ENCODE measurements at regions not wholly inside any gene's neighbourhood (a gene's known extent, or its start where the extent isn't known, plus 50 kb on each side); places are given as distances from the start of the nearest gene placed in this dataset.

DNA sequence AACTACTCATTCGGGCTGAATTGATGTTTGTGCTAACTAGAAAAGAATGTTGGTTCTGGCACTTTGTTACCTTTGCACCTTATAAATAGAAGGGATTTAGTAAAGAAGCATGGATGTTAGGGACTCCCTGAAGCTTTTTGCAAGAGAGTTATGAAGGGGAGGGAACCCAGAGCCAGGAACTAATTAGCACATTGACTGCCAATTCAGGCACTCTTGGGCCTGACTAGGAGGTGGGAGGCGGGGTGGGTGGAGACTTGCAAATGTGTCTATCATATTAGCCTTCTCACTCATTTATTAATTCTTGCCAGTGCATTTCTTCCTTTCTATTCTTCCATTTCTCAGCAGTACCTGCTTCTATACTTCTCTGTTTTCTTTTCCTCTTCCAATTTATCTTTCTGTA lies 1022.4 kb downstream of the TMEM182 start:
- peaks cover 12% of the 10 kb centered on the region for H3K4me1 ChIP-seq (ENCODE audit: insufficient read depth, low read length)
- no peak overlapping the region for H2AFZ ChIP-seq (ENCODE audit: low read length)
- H3K27me3 ChIP-seq (ENCODE audit: control insufficient read depth in 1 of 2, insufficient read depth in 2 of 2, low read length in 2 of 2) = no peaks in the 10 kb centered on the region
- FAIRE-seq = no peak
- no peaks in the 10 kb centered on the region for H4K20me1 ChIP-seq (ENCODE audit: insufficient read depth, low read length)
- in situ Hi-C loops (cut with HindIII; ENCODE audit: extremely low pct_ligation_motif_present, low pct_unique_long_range_greater_than_20kb) (no loop called here), intact Hi-C loops (cut with micrococcal nuclease; ENCODE audit: unreplicated experiment) (no loop called here)
- CTCF ChIA-PET (ENCODE audit: low intra/inter-chr PET ratio, low total read pairs) = no interaction called here
- BruUV-seq (replicated peaks) = no TSS peak
- no peak overlapping the region for H3K4me3 ChIP-seq (replicated peaks in 1 of 3; ENCODE audit: insufficient read depth in 1 of 3, low read depth in 2 of 3, low read length in 3 of 3)
- H3K9ac ChIP-seq (ENCODE audit: insufficient read depth, low read depth, low read length) = no peak overlapping the region
- no peak for DNase-seq (ENCODE audit: low spot score)
- no peak for ATAC-seq
- H3K27ac ChIP-seq (ENCODE audit: extremely low read length, insufficient read depth, low read length) = no peak overlapping the region
- H3K9me3 ChIP-seq (ENCODE audit: low read length) = peaks cover 11% of the 10 kb centered on the region; the same call in 1 of the 2 replicates
- WGBS (ENCODE audit: low lambda C conversion rate) = 8% methylated on average over 2 of the region's 2 CpGs
- no peak overlapping the region for H3K4me2 ChIP-seq (ENCODE audit: low read depth, low read length)
- H3K79me2 ChIP-seq (ENCODE audit: insufficient read depth, low read length) = no peaks in the 10 kb centered on the region
- POLR2A ChIA-PET = no interaction called here
- TF ChIP-seq, protein P1, sequence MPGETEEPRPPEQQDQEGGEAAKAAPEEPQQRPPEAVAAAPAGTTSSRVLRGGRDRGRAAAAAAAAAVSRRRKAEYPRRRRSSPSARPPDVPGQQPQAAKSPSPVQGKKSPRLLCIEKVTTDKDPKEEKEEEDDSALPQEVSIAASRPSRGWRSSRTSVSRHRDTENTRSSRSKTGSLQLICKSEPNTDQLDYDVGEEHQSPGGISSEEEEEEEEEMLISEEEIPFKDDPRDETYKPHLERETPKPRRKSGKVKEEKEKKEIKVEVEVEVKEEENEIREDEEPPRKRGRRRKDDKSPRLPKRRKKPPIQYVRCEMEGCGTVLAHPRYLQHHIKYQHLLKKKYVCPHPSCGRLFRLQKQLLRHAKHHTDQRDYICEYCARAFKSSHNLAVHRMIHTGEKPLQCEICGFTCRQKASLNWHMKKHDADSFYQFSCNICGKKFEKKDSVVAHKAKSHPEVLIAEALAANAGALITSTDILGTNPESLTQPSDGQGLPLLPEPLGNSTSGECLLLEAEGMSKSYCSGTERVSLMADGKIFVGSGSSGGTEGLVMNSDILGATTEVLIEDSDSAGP (CRISPR knock-in tag; IDR thresholded peaks at IDR 0.05; ENCODE audit: borderline replicate concordance) = no peak
- no peak for TF ChIP-seq ZSCAN5A (CRISPR knock-in tag; IDR thresholded peaks at IDR 0.05; ENCODE audit: borderline replicate concordance)
- no peak for TF ChIP-seq ZNF430 (CRISPR knock-in tag; IDR thresholded peaks at IDR 0.05)
- TF ChIP-seq ZKSCAN1 (IDR thresholded peaks at IDR 0.05; ENCODE audit: low read length) = no peak
- no peak for TF ChIP-seq FOXC1 (CRISPR knock-in tag; IDR thresholded peaks at IDR 0.05; ENCODE audit: borderline replicate concordance)
- no peak for TF ChIP-seq RORA (CRISPR knock-in tag; IDR thresholded peaks at IDR 0.05)
- no peak for TF ChIP-seq BRCA1 (CRISPR knock-in tag; IDR thresholded peaks at IDR 0.05)
- no peak for TF ChIP-seq SKI (IDR thresholded peaks at IDR 0.05; ENCODE audit: partially characterized antibody)
- no peak for TF ChIP-seq SSRP1 (CRISPR knock-in tag; IDR thresholded peaks at IDR 0.05)
- no peak for TF ChIP-seq JUN (CRISPR knock-in tag; IDR thresholded peaks at IDR 0.05)
- TF ChIP-seq IKZF5 (CRISPR knock-in tag; IDR thresholded peaks at IDR 0.05) = no peak
- H3K36me3 ChIP-seq (replicated peaks in 1 of 2; ENCODE audit: control insufficient read depth in 1 of 2, insufficient read depth in 2 of 2, low read length in 2 of 2) = no peaks in the 10 kb centered on the region

All from HepG2 (cell line).